HepG2 (cell line): ENCODE measurements at regions not wholly inside any gene's neighbourhood (a gene's known extent, or its start where the extent isn't known, plus 50 kb on each side); places are given as distances from the start of the nearest gene placed in this dataset.

Source experiments
- ATAC-seq: fragments of 200-7000 bp; cut with Tn5 transposase; 3 replicates; pipeline ENCODE4 v1.9.1; 2020; ENCODE audit warnings: mild to moderate bottlenecking, moderate library complexity
- BruUV-seq: library from RNA; stranded (reverse); fragments of 400-500 nt; replicated peaks from 2 replicates; lab custom pipeline; 2021; lab: Mats Ljungman, UMichigan
- CTCF ChIA-PET: fragments of 300-600 bp; formaldehyde crosslinking; extraction: SDS; loops from one replicate; lab custom pipeline; 2021; ENCODE audit warnings: low total read pairs, inconsistent platforms, low intra/inter-chr PET ratio; lab: Yijun Ruan, JAX
- POLR2A ChIA-PET: fragments of 350-600 bp; sonication (Branson Sonifier 250); formaldehyde crosslinking; loops from one replicate; lab custom pipeline; 2020; ENCODE audit warnings: antibody characterized with exemption, inconsistent platforms; lab: Yijun Ruan, JAX
- DNase-seq: peaks from one replicate; pipeline ENCODE4 v3.0.0-alpha.2; 2015; ENCODE audit warnings: low spot score
- FAIRE-seq: peaks from 3 replicates; lab custom pipeline; 2011; peaks lifted over from hg19 to GRCh38; lab: Jason Lieb, UNC
- H2AFZ ChIP-seq: one replicate; pipeline ENCODE4 v1.6.1; 2011; ENCODE audit warnings: low read length, inconsistent platforms
- H3K27ac ChIP-seq: fragments of 300-600 bp; 3 replicates; pipeline ENCODE4 v1.8.0; 2011; ENCODE audit warnings: mixed run types, mild to moderate bottlenecking, mixed read lengths, low read length, inconsistent platforms; ENCODE audit not compliant: insufficient read depth; ENCODE audit errors: extremely low read length
- H3K27me3 ChIP-seq, 2 experiments: fragments of 200-600 bp in 1 of 2; 2 replicates in 1 of 2; 3 replicates in 1 of 2; pipeline versions ENCODE4 v1.6.0 to v1.8.0; 2011; ENCODE audit warnings: low read length in 2 of 2, mild to moderate bottlenecking in 2 of 2, moderate library complexity in 2 of 2, inconsistent platforms in 1 of 2; ENCODE audit not compliant: insufficient read depth in 2 of 2, control insufficient read depth in 1 of 2
- H3K36me3 ChIP-seq, 2 experiments: fragments of 200-600 bp in 1 of 2; replicated peaks in 1 of 2; 2 replicates in 1 of 2; 3 replicates in 1 of 2; pipeline versions ENCODE4 v1.5.1 to v1.8.0; 2011; ENCODE audit warnings: low read length in 2 of 2, inconsistent platforms in 1 of 2; ENCODE audit not compliant: insufficient read depth in 2 of 2, control insufficient read depth in 1 of 2
- H3K4me1 ChIP-seq: 2 replicates; pipeline ENCODE4 v1.5.1; 2012; ENCODE audit warnings: low read length, inconsistent platforms; ENCODE audit not compliant: insufficient read depth
- H3K4me2 ChIP-seq: 2 replicates; pipeline ENCODE4 v1.6.0; 2011; ENCODE audit warnings: low read depth, low read length, inconsistent platforms
- H3K4me3 ChIP-seq, 3 experiments: fragments of 200-600 bp in 1 of 3; sonication (generic), shearing (Covaris generic) in 1 of 3; replicated peaks in 1 of 3; 2 replicates each; pipeline ENCODE4 v1.5.1; 2011 to 2016; ENCODE audit warnings: low read length in 3 of 3, inconsistent platforms in 2 of 3, low read depth in 2 of 3, mild to moderate bottlenecking in 2 of 3, control low read depth in 1 of 3, mixed read lengths in 1 of 3; ENCODE audit not compliant: insufficient read depth in 1 of 3
- H3K79me2 ChIP-seq: one replicate; pipeline ENCODE4 v1.6.1; 2011; ENCODE audit warnings: low read length, inconsistent platforms; ENCODE audit not compliant: insufficient read depth
- H3K9ac ChIP-seq: 2 replicates; pipeline ENCODE4 v1.6.0; 2011; ENCODE audit warnings: mild to moderate bottlenecking, low read depth, low read length, inconsistent platforms; ENCODE audit not compliant: insufficient read depth
- H3K9me3 ChIP-seq: 2 replicates; pipeline ENCODE4 v1.5.1; 2012; ENCODE audit warnings: mild to moderate bottlenecking, low read length
- H4K20me1 ChIP-seq: 2 replicates; pipeline ENCODE4 v1.6.0; 2011; ENCODE audit warnings: inconsistent platforms, mild to moderate bottlenecking, low read length, moderate library complexity; ENCODE audit not compliant: insufficient read depth
- CREB1 ChIP-seq, 2 experiments: fragments of 450-650 bp in 1 of 2; IDR thresholded peaks; 2 replicates each; pipeline ENCODE4 v1.6.1; 2016 to 2017; ENCODE audit warnings: control low read depth in 1 of 2, mild to moderate bottlenecking in 1 of 2, missing compliant biosample characterization in 1 of 2, missing genetic modification characterization in 1 of 2
- ETS1 ChIP-seq: sonication (generic); formaldehyde crosslinking; IDR thresholded peaks from 2 replicates; pipeline ENCODE4 v1.4.0; 2020; ENCODE audit warnings: missing genetic modification reagents
- KDM2A ChIP-seq: sonication (generic); formaldehyde crosslinking; IDR thresholded peaks from 2 replicates; pipeline ENCODE4 v1.4.0; 2020; ENCODE audit warnings: low read depth, missing genetic modification reagents, borderline replicate concordance
- NFE2 ChIP-seq: sonication (generic); formaldehyde crosslinking; IDR thresholded peaks from 2 replicates; pipeline ENCODE4 v1.4.0; 2020; ENCODE audit warnings: missing genetic modification reagents
- ONECUT2 ChIP-seq: sonication (generic); formaldehyde crosslinking; IDR thresholded peaks from 2 replicates; pipeline ENCODE4 v1.4.0; 2020; ENCODE audit warnings: missing genetic modification reagents
- POGZ ChIP-seq: sonication (generic); formaldehyde crosslinking; IDR thresholded peaks from 2 replicates; pipeline ENCODE4 v1.4.0; 2020; ENCODE audit warnings: mild to moderate bottlenecking, missing genetic modification reagents
- SKI ChIP-seq: fragments of 450-650 bp; IDR thresholded peaks from one replicate; pipeline ENCODE4 v1.6.1; 2018; ENCODE audit warnings: mild to moderate bottlenecking; ENCODE audit not compliant: partially characterized antibody
- TSC22D2 ChIP-seq: sonication (generic); formaldehyde crosslinking; IDR thresholded peaks from 2 replicates; pipeline ENCODE4 v1.5.1; 2020; ENCODE audit warnings: missing genetic modification reagents, mild to moderate bottlenecking, borderline replicate concordance
- ZBTB26 ChIP-seq: IDR thresholded peaks from 2 replicates; pipeline ENCODE4 v1.6.1; 2016; ENCODE audit warnings: missing compliant biosample characterization, missing genetic modification reagents, borderline replicate concordance
- ZBTB37 ChIP-seq: sonication (generic); formaldehyde crosslinking; IDR thresholded peaks from 2 replicates; pipeline ENCODE4 v1.4.0; 2020; ENCODE audit warnings: mild to moderate bottlenecking, missing genetic modification reagents
- ZNF296 ChIP-seq: sonication (generic); formaldehyde crosslinking; conservative IDR thresholded peaks from 2 replicates; pipeline ENCODE4 v1.5.0; 2020; ENCODE audit warnings: mild to moderate bottlenecking, missing genetic modification reagents
- ZNF567 ChIP-seq: sonication (generic); formaldehyde crosslinking; IDR thresholded peaks from 2 replicates; pipeline ENCODE4 v1.8.1; 2023; ENCODE audit warnings: mild to moderate bottlenecking, missing genetic modification reagents, borderline replicate concordance
- ZNF724P ChIP-seq: sonication (generic); formaldehyde crosslinking; IDR thresholded peaks from 2 replicates; pipeline ENCODE4 v1.8.0; 2022; ENCODE audit warnings: missing genetic modification reagents, borderline replicate concordance
- ZNF780A ChIP-seq: sonication (generic); formaldehyde crosslinking; IDR thresholded peaks from 2 replicates; pipeline ENCODE4 v1.8.0; 2022; ENCODE audit warnings: mild to moderate bottlenecking, missing genetic modification reagents, moderate library complexity
- ZSCAN12 ChIP-seq: sonication (generic); formaldehyde crosslinking; IDR thresholded peaks from 2 replicates; pipeline ENCODE4 v1.9.0; 2021; ENCODE audit warnings: mild to moderate bottlenecking, missing genetic modification reagents
- WGBS: methylation state at CpG from one replicate; pipeline ENCODE4 v1.1.6; 2017; ENCODE audit warnings: low lambda C conversion rate; 5-methylcytosine and 5-hydroxymethylcytosine counted together
- in situ Hi-C: cut with HindIII; loops from 2 replicates; pipeline ENCODE4 v1.10.0; 2017; ENCODE audit warnings: low pct_unique_long_range_greater_than_20kb; ENCODE audit not compliant: extremely low pct_ligation_motif_present
- intact Hi-C: fragments of 100-400 bp; cut with micrococcal nuclease; formaldehyde crosslinking; loops from one replicate; pipeline ENCODE4 v1.10.0; 2022; ENCODE audit not compliant: unreplicated experiment

DNA sequence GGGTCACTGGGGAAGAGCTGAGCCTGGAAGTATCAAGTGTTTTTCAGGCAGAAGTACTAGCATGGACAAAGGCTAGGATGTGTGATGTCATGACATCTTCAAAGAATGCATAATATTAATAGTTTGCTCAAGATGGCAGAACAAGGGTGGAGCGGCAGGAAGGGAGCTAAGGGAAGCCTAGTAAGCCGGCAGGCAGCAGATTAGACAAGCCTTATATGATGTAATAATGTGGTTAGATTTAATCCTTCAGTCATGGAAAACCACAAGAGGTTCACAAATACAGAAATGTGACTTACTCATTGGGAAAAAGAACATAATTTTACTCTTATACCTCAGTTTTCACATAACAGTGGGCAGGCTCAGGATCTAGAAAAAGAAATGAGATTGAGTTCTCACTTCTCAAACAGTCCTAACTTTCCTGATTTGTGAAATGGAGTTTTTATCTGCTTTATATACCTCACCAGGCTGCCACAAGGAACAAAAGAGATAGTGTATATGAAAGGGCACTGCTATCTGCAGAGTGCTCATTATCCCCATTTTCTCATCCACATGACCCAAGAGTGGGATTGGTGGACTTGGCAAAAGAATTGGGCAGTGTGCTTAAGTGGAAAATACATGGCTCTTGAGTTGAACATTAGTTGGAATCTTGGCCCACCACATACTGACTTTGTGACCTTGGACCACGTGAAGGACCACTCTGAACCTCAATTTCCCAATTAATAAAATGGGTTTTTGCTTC is 89.1 kb upstream of the LHCGR start:
- WGBS: under 1% methylated on average over 3 of the region's 3 CpGs
- Histone ChIP-seq H3K9me3 (peaks cover 24% of the 10 kb centered on the region), H3K27me3 (no peaks in the 10 kb centered on the region; a peak in 2 of 5 replicates), H3K9ac (no peak overlapping the region), H3K4me1 (no peaks in the 10 kb centered on the region), H3K4me2 (no peak overlapping the region), H3K36me3 (no peaks in the 10 kb centered on the region), H4K20me1 (no peaks in the 10 kb centered on the region), H2AFZ (no peak overlapping the region)
- no peak for DNase-seq
- FAIRE-seq: no peak
- ChIA-PET CTCF (no interaction called here), POLR2A (no interaction called here)
- in situ Hi-C loops: no loop called here
- no peak for ATAC-seq
- BruUV-seq: no TSS peak
- no peak for TF ChIP-seq ZBTB37 (CRISPR knock-in tag)
- 0 out of 2 replicates have a peak, but pooled peaks have one; percentile 21 for TF ChIP-seq CREB1 (IDR thresholded peaks at IDR 0.05)
- TF ChIP-seq CREB1 (CRISPR knock-in tag; IDR thresholded peaks at IDR 0.05): no peak
- TF ChIP-seq, all 625 proteins: peak for 1
- H3K27ac ChIP-seq: no peak overlapping the region
- H3K4me3 ChIP-seq: no peak overlapping the region
- no peaks in the 10 kb centered on the region for H3K79me2 ChIP-seq
- intact Hi-C loops: no loop called here

DNA sequence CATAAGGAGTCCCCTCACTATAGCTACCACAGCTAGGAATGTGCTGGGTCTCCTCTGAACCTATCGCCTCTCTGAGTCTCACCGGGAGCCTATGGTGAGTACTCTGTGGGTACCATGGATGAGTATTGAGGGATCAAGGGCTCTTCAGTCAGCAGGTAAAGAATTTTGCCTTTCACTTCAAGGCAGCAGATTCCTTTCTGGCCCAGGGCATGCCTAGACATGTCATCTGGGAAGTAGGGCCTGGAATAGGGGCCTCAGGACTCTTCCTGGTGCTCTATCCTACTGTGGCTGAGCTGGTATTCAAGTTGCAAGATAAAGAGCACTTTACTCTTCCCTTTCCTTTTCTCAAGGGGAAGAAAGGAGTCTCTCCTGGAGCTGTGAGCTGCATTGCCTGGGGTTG is 85.6 kb upstream of the LHCGR start:
- H3K27me3 ChIP-seq: no peaks in the 10 kb centered on the region
- no peak overlapping the region for H3K4me2 ChIP-seq
- H3K79me2 ChIP-seq: no peaks in the 10 kb centered on the region
- ChIA-PET POLR2A (no interaction called here), CTCF (no interaction called here)
- H3K9ac ChIP-seq: no peak overlapping the region
- H3K4me3 ChIP-seq: no peak overlapping the region
- H3K36me3 ChIP-seq: no peaks in the 10 kb centered on the region
- no peak overlapping the region for H3K27ac ChIP-seq
- no peak overlapping the region for H2AFZ ChIP-seq
- no peak for DNase-seq
- FAIRE-seq: no peak
- intact Hi-C loops: no loop called here
- in situ Hi-C loops: no loop called here
- peaks cover 24% of the 10 kb centered on the region for H3K9me3 ChIP-seq
- no peak for ATAC-seq
- H3K4me1 ChIP-seq: no peaks in the 10 kb centered on the region
- H4K20me1 ChIP-seq: no peaks in the 10 kb centered on the region
- WGBS: 15% methylated on average over 2 of the region's 2 CpGs
- no TSS peak for BruUV-seq
- TF ChIP-seq ZNF567 (CRISPR knock-in tag) (no peak), ETS1 (CRISPR knock-in tag) (no peak), ZBTB26 (CRISPR knock-in tag) (no peak), ZNF724P (CRISPR knock-in tag) (no peak), NFE2 (CRISPR knock-in tag) (no peak), ZSCAN12 (CRISPR knock-in tag) (no peak), SKI (no peak), KDM2A (CRISPR knock-in tag) (no peak), ONECUT2 (CRISPR knock-in tag) (no peak), ZNF780A (CRISPR knock-in tag) (no peak), TSC22D2 (CRISPR knock-in tag) (no peak), ZNF296 (CRISPR knock-in tag) (no peak), POGZ (no peak)
